Testis (tissue), 2 donors: ENCODE measurements at regions not wholly inside any gene's neighbourhood (a gene's known extent, or its start where the extent isn't known, plus 50 kb on each side); places are given as distances from the start of the nearest gene placed in this dataset.

ENCODE experiments used
- POLR2A ChIP-seq: fragments of 450-650 bp; IDR thresholded peaks from one replicate; pipeline ENCODE4 v1.6.1; 2017; ENCODE audit warnings: antibody characterized with exemption, mild to moderate bottlenecking, moderate library complexity
- TF ChIP-seq, protein P1 (sequence below), 3 experiments: fragments of 450-650 bp in 2 of 3; fragments of 200-600 bp in 1 of 3; sonication (generic) in 1 of 3; IDR thresholded peaks; one replicate each; pipeline ENCODE4 v1.5.1; 2016 to 2019; ENCODE audit warnings: antibody characterized with exemption in 3 of 3, mild to moderate bottlenecking in 2 of 3, moderate library complexity in 1 of 3

DNA sequence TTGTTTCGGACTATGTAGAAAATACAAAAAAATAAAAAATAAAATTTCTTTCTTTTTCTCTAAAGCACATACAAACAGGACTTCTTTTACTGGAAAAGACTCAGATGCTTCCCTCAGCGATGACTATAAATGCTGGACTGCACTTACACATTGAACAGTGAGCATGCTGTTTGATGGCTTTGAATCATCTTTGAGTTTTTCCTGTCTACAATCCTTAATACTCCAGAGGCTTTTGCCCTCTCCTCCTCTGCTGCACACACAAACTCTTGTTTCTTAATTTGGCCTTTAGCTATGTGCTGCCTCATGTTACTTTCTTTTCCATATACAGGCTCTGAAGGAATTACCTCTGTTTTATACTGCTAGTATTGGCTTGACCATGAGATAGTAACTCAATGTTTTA lies 575.1 kb downstream of the EPHA3 start:
- TF ChIP-seq, protein P1, sequence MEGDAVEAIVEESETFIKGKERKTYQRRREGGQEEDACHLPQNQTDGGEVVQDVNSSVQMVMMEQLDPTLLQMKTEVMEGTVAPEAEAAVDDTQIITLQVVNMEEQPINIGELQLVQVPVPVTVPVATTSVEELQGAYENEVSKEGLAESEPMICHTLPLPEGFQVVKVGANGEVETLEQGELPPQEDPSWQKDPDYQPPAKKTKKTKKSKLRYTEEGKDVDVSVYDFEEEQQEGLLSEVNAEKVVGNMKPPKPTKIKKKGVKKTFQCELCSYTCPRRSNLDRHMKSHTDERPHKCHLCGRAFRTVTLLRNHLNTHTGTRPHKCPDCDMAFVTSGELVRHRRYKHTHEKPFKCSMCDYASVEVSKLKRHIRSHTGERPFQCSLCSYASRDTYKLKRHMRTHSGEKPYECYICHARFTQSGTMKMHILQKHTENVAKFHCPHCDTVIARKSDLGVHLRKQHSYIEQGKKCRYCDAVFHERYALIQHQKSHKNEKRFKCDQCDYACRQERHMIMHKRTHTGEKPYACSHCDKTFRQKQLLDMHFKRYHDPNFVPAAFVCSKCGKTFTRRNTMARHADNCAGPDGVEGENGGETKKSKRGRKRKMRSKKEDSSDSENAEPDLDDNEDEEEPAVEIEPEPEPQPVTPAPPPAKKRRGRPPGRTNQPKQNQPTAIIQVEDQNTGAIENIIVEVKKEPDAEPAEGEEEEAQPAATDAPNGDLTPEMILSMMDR (IDR thresholded peaks at IDR 0.05) = no peak
- no peak for TF ChIP-seq POLR2A
